Astrocyte (in vitro differentiated cells and primary cell): ENCODE measurements at regions not wholly inside any gene's neighbourhood (a gene's known extent, or its start where the extent isn't known, plus 50 kb on each side); places are given as distances from the start of the nearest gene placed in this dataset.

Experiments used
- DNase-seq: peaks from one replicate; pipeline ENCODE4 v3.0.0-alpha.2; 2010; ENCODE audit warnings: low read depth
- FAIRE-seq: peaks from 2 replicates; lab custom pipeline; 2011; peaks lifted over from hg19 to GRCh38; lab: Jason Lieb, UNC
- H2AFZ ChIP-seq: 2 replicates; pipeline ENCODE4 v1.6.0; 2012; ENCODE audit warnings: low read depth, low read length, inconsistent platforms
- H3K27ac ChIP-seq: 2 replicates; pipeline ENCODE4 v1.5.1; 2011; ENCODE audit warnings: low read depth, low read length, inconsistent platforms
- H3K27me3 ChIP-seq: 2 replicates; pipeline ENCODE4 v1.6.0; 2011; ENCODE audit warnings: low read length, inconsistent platforms; ENCODE audit not compliant: insufficient read depth
- H3K36me3 ChIP-seq: 2 replicates; pipeline ENCODE4 v1.5.1; 2011; ENCODE audit warnings: low read length, inconsistent platforms; ENCODE audit not compliant: insufficient read depth
- H3K4me1 ChIP-seq: 2 replicates; pipeline ENCODE4 v1.5.1; 2011; ENCODE audit warnings: low read length, inconsistent platforms; ENCODE audit not compliant: insufficient read depth
- H3K4me2 ChIP-seq: 2 replicates; pipeline ENCODE4 v1.6.0; 2012; ENCODE audit warnings: low read length, inconsistent platforms
- H3K4me3 ChIP-seq: 2 replicates; pipeline ENCODE4 v1.5.1; 2011; ENCODE audit warnings: low read depth, mild to moderate bottlenecking, low read length, inconsistent platforms; ENCODE audit not compliant: insufficient read depth
- H3K79me2 ChIP-seq: 2 replicates; pipeline ENCODE4 v1.6.0; 2012; ENCODE audit warnings: mild to moderate bottlenecking, low read length, inconsistent platforms; ENCODE audit not compliant: insufficient read depth
- H3K9ac ChIP-seq: 2 replicates; pipeline ENCODE4 v1.6.0; 2012; ENCODE audit warnings: mild to moderate bottlenecking, low read length, inconsistent platforms
- H3K9me3 ChIP-seq: 2 replicates; pipeline ENCODE4 v1.5.1; 2012; ENCODE audit warnings: low read depth, mild to moderate bottlenecking, low read length, inconsistent platforms; ENCODE audit not compliant: insufficient read depth
- H4K20me1 ChIP-seq: 2 replicates; pipeline ENCODE4 v1.6.0; 2012; ENCODE audit warnings: low read length, inconsistent platforms; ENCODE audit not compliant: insufficient read depth
- H3K27ac Mint-ChIP-seq: one replicate; pipeline ENCODE4 v1.8.0; 2021; ENCODE audit warnings: mild to moderate bottlenecking, mixed read lengths; ENCODE audit not compliant: unreplicated experiment
- H3K27me3 Mint-ChIP-seq: one replicate; pipeline ENCODE4 v1.8.0; 2021; ENCODE audit warnings: low read depth, mixed read lengths; ENCODE audit not compliant: unreplicated experiment
- H3K36me3 Mint-ChIP-seq: one replicate; pipeline ENCODE4 v1.8.0; 2021; ENCODE audit warnings: low read depth, mixed read lengths; ENCODE audit not compliant: unreplicated experiment
- H3K4me1 Mint-ChIP-seq: one replicate; pipeline ENCODE4 v1.8.0; 2021; ENCODE audit warnings: low read depth, mixed read lengths; ENCODE audit not compliant: unreplicated experiment
- H3K4me3 Mint-ChIP-seq: one replicate; pipeline ENCODE4 v1.8.0; 2021; ENCODE audit warnings: mild to moderate bottlenecking, moderate library complexity, mixed read lengths; ENCODE audit not compliant: unreplicated experiment
- H3K9me3 Mint-ChIP-seq: one replicate; pipeline ENCODE4 v1.8.0; 2021; ENCODE audit warnings: mild to moderate bottlenecking, mixed read lengths; ENCODE audit not compliant: unreplicated experiment
- CTCF ChIP-seq: IDR thresholded peaks from 2 replicates; pipeline ENCODE4 v1.5.1; 2011; ENCODE audit warnings: low read depth, mild to moderate bottlenecking, inconsistent platforms, low read length, moderate library complexity; ENCODE audit not compliant: insufficient read depth
- EZH2 ChIP-seq: IDR thresholded peaks from 2 replicates; pipeline ENCODE4 v1.6.1; 2012; ENCODE audit warnings: mild to moderate bottlenecking, low read length, inconsistent platforms; ENCODE audit not compliant: insufficient read depth

GRCh38 chr10:101287183-101287996 lies 58.1 kb upstream of the LBX1 start:
- no peak for FAIRE-seq

GRCh38 chr10:101287997-101288635 lies 58.9 kb upstream of the LBX1 start:
- peaks cover 2% of the 10 kb centered on the region for H3K36me3 Mint-ChIP-seq
- DNase-seq (no peak), FAIRE-seq (no peak)
- Histone ChIP-seq H3K79me2 (no peaks in the 10 kb centered on the region), H3K4me2 (no peak overlapping the region), H2AFZ (no peak overlapping the region), H3K27ac (no peak overlapping the region), H3K4me3 (no peak overlapping the region), H3K9ac (no peak overlapping the region), H3K36me3 (no peaks in the 10 kb centered on the region), H3K27me3 (peaks cover 69% of the 10 kb centered on the region), H3K4me1 (peaks cover 4% of the 10 kb centered on the region), H3K9me3 (no peaks in the 10 kb centered on the region), H4K20me1 (peaks cover 4% of the 10 kb centered on the region)
- H3K27ac Mint-ChIP-seq: no peak overlapping the region
- H3K4me3 Mint-ChIP-seq: no peak overlapping the region
- H3K27me3 Mint-ChIP-seq: peaks cover 72% of the 10 kb centered on the region
- no peak for TF ChIP-seq CTCF
- no peak for TF ChIP-seq EZH2
- no peaks in the 10 kb centered on the region for H3K9me3 Mint-ChIP-seq
- H3K4me1 Mint-ChIP-seq: peaks cover 11% of the 10 kb centered on the region

More at GRCh38 chr10:101287183-101287996, 58.1 kb upstream of the LBX1 start:
- no peaks in the 10 kb centered on the region for H3K9me3 Mint-ChIP-seq
- H2AFZ ChIP-seq: no peak overlapping the region
- H3K4me2 ChIP-seq: no peak overlapping the region
- DNase-seq: no peak
- peaks cover 4% of the 10 kb centered on the region for H3K36me3 Mint-ChIP-seq
- H3K36me3 ChIP-seq: no peaks in the 10 kb centered on the region
- no peak overlapping the region for H3K9ac ChIP-seq
- peaks cover 11% of the 10 kb centered on the region for H3K4me1 Mint-ChIP-seq
- H3K79me2 ChIP-seq: no peaks in the 10 kb centered on the region
- H3K27me3 Mint-ChIP-seq: peaks cover 79% of the 10 kb centered on the region
- H3K27me3 ChIP-seq: peaks cover 70% of the 10 kb centered on the region
- no peak overlapping the region for H3K4me3 Mint-ChIP-seq
- no peak overlapping the region for H3K4me3 ChIP-seq
- TF ChIP-seq CTCF (no peak), EZH2 (no peak)
- H3K27ac Mint-ChIP-seq: no peak overlapping the region
- H4K20me1 ChIP-seq: peaks cover 4% of the 10 kb centered on the region
- peaks cover 4% of the 10 kb centered on the region for H3K4me1 ChIP-seq
- H3K27ac ChIP-seq: no peak overlapping the region
- H3K9me3 ChIP-seq: no peaks in the 10 kb centered on the region
